GM12801 (cell line): ENCODE measurements at regions not wholly inside any gene's neighbourhood (a gene's known extent, or its start where the extent isn't known, plus 50 kb on each side); places are given as distances from the start of the nearest gene placed in this dataset.

Experiments
- CTCF ChIP-seq: IDR thresholded peaks from one replicate; pipeline ENCODE4 v1.5.1; 2011; ENCODE audit warnings: control low read depth; ENCODE audit not compliant: insufficient read length; ENCODE audit errors: extremely low read depth

GRCh38 chr10:27451054-27451453 is 53.0 kb upstream of the RAB18 start:
- TF ChIP-seq CTCF = no peak

DNA sequence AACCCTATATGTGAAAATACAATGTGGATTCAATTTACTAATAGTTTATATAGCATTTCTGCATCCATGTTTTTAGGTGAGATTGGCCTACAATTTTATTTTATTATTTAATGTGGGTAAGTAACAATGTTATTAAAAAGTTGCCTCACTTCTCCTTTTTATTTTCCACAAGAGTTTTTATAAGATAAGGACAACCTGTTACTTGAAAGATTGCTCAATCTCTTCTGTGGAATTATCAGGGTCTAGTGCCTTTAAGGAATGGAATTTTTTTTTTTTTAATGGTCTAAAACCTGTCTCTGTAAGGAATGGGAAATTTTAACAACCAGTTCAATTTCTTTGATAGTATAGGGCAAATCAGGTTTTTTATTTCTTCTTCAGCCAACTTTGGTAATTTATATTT is 53.9 kb upstream of the RAB18 start:
- TF ChIP-seq CTCF = no peak

DNA sequence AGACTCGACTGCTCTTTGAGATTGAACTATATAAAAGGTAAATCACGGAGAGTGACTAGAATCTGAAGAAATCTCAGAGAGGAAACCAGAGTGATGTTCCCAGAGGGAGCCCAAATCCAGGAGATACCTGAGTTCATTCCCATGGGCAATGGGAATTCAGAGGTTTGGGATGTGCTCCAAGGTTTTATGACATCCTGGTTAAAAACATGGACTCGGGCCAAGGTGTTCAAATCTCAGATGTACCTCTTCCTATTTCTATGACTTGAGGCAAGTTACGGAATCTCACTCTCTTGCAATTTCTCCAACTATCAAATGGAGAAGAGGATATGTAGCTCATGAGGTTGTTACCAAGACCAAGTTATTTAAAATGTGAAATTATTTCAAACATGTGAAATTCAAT is 54.5 kb upstream of the RAB18 start:
- TF ChIP-seq CTCF = no peak

DNA sequence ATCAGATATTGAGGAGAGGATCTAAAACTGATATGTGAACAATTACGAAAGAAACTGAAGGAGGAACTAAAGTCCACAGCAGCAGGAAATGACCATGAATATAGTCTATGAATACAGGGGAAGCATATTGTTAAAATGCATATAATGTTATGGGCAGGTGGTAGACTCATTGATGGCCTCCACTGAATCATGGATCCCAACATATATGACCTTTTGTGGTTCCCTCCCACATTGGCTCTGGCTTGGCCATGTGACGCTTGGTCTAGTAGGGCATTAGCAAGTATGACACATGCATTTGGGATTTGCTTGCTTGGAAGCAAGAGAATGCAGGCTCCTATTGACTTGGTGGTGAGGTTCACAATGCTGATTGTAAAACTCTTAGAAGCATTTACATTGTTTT is 55.2 kb upstream of the RAB18 start:
- no peak for TF ChIP-seq CTCF

- no peak for TF ChIP-seq CTCF
Observed at GRCh38 chr10:27447540-27447939, 56.6 kb upstream of the RAB18 start.

- no peak for TF ChIP-seq CTCF
Observed at GRCh38 chr10:27446091-27446918, 57.8 kb upstream of the RAB18 start.

DNA sequence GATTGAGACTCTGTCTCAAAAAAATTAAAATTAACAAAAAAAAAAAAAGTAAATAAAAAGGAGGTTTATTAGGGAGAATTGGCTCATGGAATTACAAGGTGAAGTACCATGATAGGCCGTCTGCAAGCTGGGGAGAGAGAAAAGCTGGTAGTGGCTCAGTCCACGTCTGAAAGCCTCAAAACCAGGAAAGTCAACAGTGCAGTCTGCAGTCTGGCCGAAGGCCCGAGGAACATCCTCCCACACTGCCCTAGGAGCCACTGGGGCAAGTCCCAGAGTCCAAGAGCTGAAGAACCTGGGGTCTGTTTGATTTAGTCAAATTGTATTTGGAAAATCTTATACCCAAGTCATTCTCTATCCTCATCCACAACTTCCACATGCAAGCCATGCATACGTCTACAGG is 59.0 kb upstream of the RAB18 start:
- no peak for TF ChIP-seq CTCF
